ENCODE measurements at regions not wholly inside any gene's neighbourhood (a gene's known extent, or its start where the extent isn't known, plus 50 kb on each side); places are given as distances from the start of the nearest gene placed in this dataset.

DNA sequence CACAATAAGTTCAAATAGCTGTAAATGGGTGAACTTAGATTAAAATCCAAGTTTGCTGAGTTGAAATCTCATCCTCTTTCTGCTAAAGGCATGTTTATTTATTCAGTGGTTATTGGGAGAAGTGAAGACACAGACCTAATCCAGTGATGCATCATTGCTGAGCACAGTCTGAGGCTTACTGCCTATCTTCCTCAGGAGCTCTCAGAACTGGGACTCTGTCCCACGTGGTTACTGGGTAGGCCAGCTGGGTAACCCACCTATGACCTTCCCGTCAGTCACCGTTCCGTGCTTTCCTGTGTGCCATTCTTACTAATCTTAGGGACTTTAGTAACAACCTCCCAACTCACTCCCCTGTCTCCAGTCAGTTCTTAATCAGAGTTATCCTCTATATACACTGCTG, 226.8 kb upstream of the ATP10B start:
- no peaks in the 10 kb centered on the region for H3K27me3 ChIP-seq (ENCODE audit: control insufficient read depth, extremely low read depth, insufficient read depth, low read length)
- H2AFZ ChIP-seq (ENCODE audit: control insufficient read depth, low read length): no peak overlapping the region
- H3K4me3 ChIP-seq (ENCODE audit: control insufficient read depth in 2 of 3, extremely low read depth in 1 of 3, insufficient read depth in 2 of 3, low read depth in 1 of 3, low read length in 3 of 3): no peak overlapping the region
- H3K9ac ChIP-seq (ENCODE audit: control insufficient read depth, extremely low read depth, insufficient read depth, low read length): no peak overlapping the region
- H3K79me2 ChIP-seq (ENCODE audit: control insufficient read depth, insufficient read depth, low read length): no peaks in the 10 kb centered on the region
- no peak for DNase-seq (ENCODE audit: low read depth, low spot score)
- H3K4me2 ChIP-seq (ENCODE audit: control insufficient read depth, extremely low read depth, insufficient read depth, low read depth, low read length): no peak overlapping the region
- H3K36me3 ChIP-seq (ENCODE audit: control insufficient read depth in 2 of 2, extremely low read depth in 1 of 2, insufficient read depth in 2 of 2, low read length in 2 of 2): no peaks in the 10 kb centered on the region
- no peaks in the 10 kb centered on the region for H3K9me3 ChIP-seq (ENCODE audit: control insufficient read depth, low read depth, low read length)
- no peak for TF ChIP-seq EZH2 (IDR thresholded peaks at IDR 0.05; ENCODE audit: low read length)
- TF ChIP-seq, protein P1, sequence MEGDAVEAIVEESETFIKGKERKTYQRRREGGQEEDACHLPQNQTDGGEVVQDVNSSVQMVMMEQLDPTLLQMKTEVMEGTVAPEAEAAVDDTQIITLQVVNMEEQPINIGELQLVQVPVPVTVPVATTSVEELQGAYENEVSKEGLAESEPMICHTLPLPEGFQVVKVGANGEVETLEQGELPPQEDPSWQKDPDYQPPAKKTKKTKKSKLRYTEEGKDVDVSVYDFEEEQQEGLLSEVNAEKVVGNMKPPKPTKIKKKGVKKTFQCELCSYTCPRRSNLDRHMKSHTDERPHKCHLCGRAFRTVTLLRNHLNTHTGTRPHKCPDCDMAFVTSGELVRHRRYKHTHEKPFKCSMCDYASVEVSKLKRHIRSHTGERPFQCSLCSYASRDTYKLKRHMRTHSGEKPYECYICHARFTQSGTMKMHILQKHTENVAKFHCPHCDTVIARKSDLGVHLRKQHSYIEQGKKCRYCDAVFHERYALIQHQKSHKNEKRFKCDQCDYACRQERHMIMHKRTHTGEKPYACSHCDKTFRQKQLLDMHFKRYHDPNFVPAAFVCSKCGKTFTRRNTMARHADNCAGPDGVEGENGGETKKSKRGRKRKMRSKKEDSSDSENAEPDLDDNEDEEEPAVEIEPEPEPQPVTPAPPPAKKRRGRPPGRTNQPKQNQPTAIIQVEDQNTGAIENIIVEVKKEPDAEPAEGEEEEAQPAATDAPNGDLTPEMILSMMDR (optimal IDR thresholded peaks at IDR 0.05 in 1 of 3, IDR thresholded peaks at IDR 0.05 in 1 of 3, conservative IDR thresholded peaks at IDR 0.05 in 1 of 3; ENCODE audit: extremely low read depth in 1 of 3, insufficient read depth in 2 of 3, low read length in 3 of 3): no peak
- H3K9me1 ChIP-seq (ENCODE audit: control insufficient read depth, extremely low read depth, insufficient read depth, low read length): no peaks in the 10 kb centered on the region
- H3K4me1 ChIP-seq (ENCODE audit: control insufficient read depth, extremely low read depth, insufficient read depth, low read length): no peaks in the 10 kb centered on the region
- no peaks in the 10 kb centered on the region for H4K20me1 ChIP-seq (ENCODE audit: control insufficient read depth, extremely low read depth, insufficient read depth, low read length)
- no peak for FAIRE-seq
- dilution Hi-C loops (cut with MboI; ENCODE audit: extremely low pct_ligation_motif_present, low sequenced_read_pairs): no loop called here
- H3K27ac ChIP-seq (ENCODE audit: control insufficient read depth, insufficient read depth, low read length): no peak overlapping the region

DNA sequence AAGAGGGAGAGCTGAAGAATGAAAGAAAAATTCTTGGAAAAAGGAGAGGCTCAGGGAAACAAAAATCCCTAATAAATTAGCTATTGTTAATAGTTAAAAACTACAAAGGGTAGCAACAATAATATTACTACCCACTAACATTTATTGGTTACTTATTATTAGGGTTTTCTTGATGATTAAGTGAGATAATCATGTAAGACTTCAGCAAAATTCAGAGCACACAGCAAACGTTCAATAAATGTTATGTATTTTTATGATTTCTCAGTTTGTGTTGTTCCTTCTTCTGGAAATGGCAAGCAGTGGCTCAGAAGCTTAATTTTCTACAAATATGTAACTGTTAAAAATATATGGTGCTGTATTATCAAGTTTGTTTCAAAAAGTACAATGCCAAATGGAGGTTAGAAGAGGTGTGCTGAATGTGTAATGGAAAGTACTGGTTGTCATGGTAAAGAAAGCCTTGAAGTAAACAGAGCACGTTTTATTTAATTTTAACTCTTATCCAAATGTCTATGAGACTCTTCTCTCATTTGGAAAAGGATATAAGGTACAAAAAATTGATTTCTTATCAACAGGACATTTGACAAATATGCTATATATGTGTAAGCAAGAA, 226.0 kb upstream of the ATP10B start:
- H3K9me1 ChIP-seq (ENCODE audit: control insufficient read depth, extremely low read depth, insufficient read depth, low read length): no peaks in the 10 kb centered on the region

More for the DNA sequence above, 226.0 kb upstream of the ATP10B start:
- H3K9me3 ChIP-seq (ENCODE audit: control insufficient read depth, low read depth, low read length): no peaks in the 10 kb centered on the region
- H3K4me2 ChIP-seq (ENCODE audit: control insufficient read depth, extremely low read depth, insufficient read depth, low read depth, low read length): no peak overlapping the region
- H3K27ac ChIP-seq (ENCODE audit: control insufficient read depth, insufficient read depth, low read length): no peak overlapping the region
- H3K4me1 ChIP-seq (ENCODE audit: control insufficient read depth, extremely low read depth, insufficient read depth, low read length): no peaks in the 10 kb centered on the region
- TF ChIP-seq, protein P1 (optimal IDR thresholded peaks at IDR 0.05 in 1 of 3, IDR thresholded peaks at IDR 0.05 in 1 of 3, conservative IDR thresholded peaks at IDR 0.05 in 1 of 3; ENCODE audit: extremely low read depth in 1 of 3, insufficient read depth in 2 of 3, low read length in 3 of 3): no peak
- no peak for TF ChIP-seq EZH2 (IDR thresholded peaks at IDR 0.05; ENCODE audit: low read length)
- H3K4me3 ChIP-seq (ENCODE audit: control insufficient read depth in 2 of 3, extremely low read depth in 1 of 3, insufficient read depth in 2 of 3, low read depth in 1 of 3, low read length in 3 of 3): no peak overlapping the region
- H3K9ac ChIP-seq (ENCODE audit: control insufficient read depth, extremely low read depth, insufficient read depth, low read length): no peak overlapping the region
- no peaks in the 10 kb centered on the region for H4K20me1 ChIP-seq (ENCODE audit: control insufficient read depth, extremely low read depth, insufficient read depth, low read length)
- no peaks in the 10 kb centered on the region for H3K27me3 ChIP-seq (ENCODE audit: control insufficient read depth, extremely low read depth, insufficient read depth, low read length)
- dilution Hi-C loops (cut with MboI; ENCODE audit: extremely low pct_ligation_motif_present, low sequenced_read_pairs): no loop called here
- DNase-seq (ENCODE audit: low read depth, low spot score) (no peak), FAIRE-seq (no peak)
- H2AFZ ChIP-seq (ENCODE audit: control insufficient read depth, low read length): no peak overlapping the region
- no peaks in the 10 kb centered on the region for H3K36me3 ChIP-seq (ENCODE audit: control insufficient read depth in 2 of 2, extremely low read depth in 1 of 2, insufficient read depth in 2 of 2, low read length in 2 of 2)
- no peaks in the 10 kb centered on the region for H3K79me2 ChIP-seq (ENCODE audit: control insufficient read depth, insufficient read depth, low read length)

Data from keratinocyte (primary cell).